ENCODE measurements at regions not wholly inside any gene's neighbourhood (a gene's known extent, or its start where the extent isn't known, plus 50 kb on each side); places are given as distances from the start of the nearest gene placed in this dataset.
A peak's percentile ranks its signal among the peaks of the same experiment; 100 is the strongest.
"Not testable (repeated sequence)": the region's sequence is repeated elsewhere in the genome, so short reads cannot be mapped to it uniquely, and the experiment has no call there.

DNA sequence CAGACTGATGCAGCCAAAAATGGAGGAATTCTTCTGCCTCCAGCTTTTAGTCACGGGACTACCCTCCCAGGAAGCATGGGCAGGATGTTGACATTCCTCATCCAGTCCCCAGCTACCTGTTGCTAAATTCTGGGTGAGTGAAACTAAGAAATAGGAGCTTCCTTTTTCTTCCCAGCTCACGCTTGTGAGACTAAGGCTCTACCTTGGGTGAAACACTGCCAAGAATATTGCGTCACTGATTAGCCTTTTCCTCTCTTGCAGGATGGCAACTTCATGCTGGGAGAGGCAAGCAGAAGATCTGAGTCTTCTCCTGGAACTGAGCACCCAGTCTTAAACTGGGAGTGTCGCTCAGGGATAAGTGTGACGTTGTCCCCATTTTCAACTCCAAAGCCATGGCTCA lies 59.7 kb downstream of the RNU2-63P start:
- not testable (repeated sequence) for H3K4me3 ChIP-seq (ENCODE audit: low read length)
- DNase-seq (ENCODE audit: low read depth), result peak; percentile 55

DNA sequence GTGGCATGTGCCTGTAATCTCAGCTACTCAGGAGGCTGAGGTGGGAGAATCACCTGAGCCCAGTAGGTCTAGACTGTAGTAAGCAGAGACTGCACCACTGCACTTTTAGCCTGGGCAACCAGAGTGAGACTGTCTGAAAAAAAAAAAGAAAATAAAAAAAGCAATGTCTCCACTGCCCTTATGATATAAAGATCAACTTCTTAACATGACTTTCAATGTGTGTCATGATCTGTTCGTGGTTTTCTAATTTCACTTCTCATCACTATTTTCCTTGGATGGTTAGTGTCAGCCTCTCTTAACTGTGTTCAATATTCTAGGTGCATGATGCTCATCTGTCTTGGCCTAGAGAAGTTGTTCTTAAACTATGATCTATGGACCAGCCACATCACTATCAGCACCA lies 67.3 kb downstream of the RNU2-63P start:
- DNase-seq (ENCODE audit: low read depth); H3K4me3 ChIP-seq (ENCODE audit: low read length): not testable (repeated sequence)

DNA sequence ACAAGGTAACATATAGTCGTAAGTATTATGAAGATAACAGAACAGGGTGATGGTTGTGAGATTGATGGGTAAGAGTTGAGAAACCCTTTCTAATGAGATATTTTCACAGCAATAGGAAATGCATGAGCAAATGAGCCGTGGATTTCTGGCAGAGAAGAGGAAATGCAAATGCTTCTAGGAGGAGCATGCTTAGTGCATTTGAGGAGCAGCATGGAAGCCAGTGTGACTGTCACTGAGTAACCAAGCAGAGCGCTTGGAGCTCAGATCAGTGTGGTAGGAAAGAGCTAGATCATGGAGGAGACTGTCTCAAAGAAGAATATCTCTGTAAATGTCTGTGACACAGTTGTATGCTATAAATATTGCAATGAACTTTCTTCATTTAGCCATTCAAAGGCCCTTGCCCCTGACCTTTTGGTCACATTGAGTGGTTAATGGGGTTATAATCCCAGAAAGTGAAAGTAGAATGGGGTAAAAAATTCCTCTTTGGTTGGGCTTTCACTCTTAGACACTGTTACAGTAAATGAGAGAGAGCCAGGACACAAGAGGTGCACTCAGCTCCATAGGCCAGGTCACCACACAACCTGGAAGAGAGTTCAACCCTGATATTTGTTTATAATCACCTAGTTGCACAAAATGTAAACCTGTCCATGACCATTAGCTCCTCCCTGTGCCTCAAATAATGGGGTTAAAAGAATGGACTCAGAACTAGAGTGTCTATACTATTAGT lies 69.5 kb downstream of the RNU2-63P start:
- DNase-seq (ENCODE audit: low read depth); H3K4me3 ChIP-seq (ENCODE audit: low read length): not testable (repeated sequence)

DNA sequence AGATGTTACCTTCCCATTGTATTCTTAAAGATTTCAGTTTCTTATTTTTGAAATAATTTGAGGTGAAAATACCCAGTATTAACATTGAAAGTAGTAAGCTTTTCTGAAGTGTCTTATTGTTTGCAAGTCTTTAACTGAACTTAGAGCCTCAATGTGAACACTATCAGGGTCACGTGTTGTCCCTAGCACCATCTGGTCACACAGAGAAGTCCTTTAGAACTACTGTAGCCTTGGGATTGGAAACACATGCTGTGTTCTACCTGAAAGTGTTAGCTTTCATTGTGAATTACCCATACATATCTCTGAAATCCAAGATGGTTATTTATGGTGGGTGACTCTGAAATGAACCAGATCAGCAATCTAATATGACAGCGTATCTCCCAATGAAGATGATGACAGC lies 77.0 kb downstream of the RNU2-63P start:
- DNase-seq (ENCODE audit: low read depth); H3K4me3 ChIP-seq (ENCODE audit: low read length): not testable (repeated sequence)

DNA sequence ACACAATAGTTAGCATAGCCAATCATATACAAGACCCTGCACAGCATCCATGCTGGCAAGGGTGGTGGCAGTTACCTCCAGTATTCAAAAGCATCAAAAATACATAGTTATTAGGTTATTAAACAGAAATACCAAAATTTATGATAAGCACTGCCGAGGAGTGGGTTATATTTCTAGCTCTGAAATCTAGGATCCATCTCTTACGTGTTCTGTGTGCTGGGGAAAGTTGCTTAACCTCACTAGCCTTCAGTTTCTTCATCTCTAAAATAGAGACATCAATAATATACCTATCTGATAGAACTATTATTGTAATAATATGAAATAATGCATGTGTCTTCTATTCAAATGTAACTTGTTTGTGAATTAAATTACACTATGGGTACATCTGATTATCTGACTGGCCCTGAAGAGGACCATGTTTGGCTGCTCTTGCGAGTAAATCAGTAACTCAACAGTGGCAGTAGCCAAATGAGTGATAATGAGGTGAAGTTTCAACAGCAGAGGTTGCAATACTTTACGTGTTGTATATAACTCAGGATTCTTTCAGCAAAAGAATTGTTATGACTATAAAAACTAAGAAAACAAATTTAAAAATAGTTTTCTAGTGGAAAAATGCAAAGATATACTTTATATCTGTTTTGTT lies 93.5 kb upstream of the RGPD2 start:
- H3K4me3 ChIP-seq (ENCODE audit: low read length); DNase-seq (ENCODE audit: low read depth): not testable (repeated sequence)

DNA sequence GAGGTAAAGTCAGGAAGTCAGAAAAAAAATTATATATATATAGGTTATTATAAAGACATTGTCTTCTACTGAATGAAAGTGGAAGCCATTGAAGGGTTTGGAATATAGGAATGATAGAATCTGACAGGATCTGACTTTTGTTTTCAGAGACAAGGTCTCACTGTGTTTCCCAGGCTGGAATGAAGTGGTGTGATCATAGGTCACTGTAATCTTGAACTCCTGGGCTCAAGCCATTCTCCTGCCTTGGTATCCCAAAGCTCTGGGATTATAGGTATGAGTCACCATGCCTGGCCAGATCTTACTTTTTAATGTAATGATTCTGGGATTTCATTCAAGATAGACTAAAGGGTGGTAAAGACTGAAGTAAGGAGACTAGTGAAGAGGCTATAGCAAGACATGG lies 91.6 kb upstream of the RGPD2 start:
- DNase-seq (ENCODE audit: low read depth); H3K4me3 ChIP-seq (ENCODE audit: low read length): not testable (repeated sequence)

DNA sequence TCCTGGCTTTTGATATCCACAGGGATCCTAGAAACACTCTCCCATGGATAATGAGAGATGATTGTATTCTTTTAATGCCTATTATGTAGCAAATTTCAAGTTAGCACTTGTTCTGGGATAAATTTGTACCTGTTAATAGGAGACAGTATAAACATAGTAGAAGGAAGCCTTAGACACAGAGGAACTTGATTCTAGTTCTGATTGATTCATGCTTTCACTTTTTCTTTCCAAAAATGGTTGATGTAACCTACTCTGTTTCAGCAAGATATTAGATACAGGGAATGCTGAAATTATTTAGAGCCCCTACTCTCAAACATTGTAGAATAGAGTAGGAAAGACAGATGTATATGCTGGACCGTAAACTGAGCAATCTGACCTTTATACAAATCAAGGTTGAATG lies 85.3 kb upstream of the RGPD2 start:
- not testable (repeated sequence) for H3K4me3 ChIP-seq (ENCODE audit: low read length); DNase-seq (ENCODE audit: low read depth)

DNA sequence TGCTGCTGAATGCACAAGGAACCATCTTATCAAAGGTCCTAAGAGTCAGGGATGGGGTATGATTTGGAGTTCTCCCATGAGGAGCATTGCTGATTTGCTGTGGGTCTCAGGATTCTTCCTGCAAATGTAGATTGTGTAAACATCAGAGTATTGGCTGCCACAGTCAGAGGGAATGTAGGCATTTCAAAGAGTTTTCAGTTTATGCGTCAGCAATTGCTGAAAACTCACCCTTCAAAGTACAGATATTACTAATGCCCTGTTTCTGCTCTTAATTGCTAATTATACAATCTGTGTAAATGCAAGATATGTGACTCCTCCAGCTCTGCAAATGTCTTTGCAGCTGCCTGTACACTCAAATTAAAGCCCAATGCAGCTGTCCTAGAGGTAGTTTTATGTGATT lies 83.4 kb upstream of the RGPD2 start:
- H3K4me3 ChIP-seq (ENCODE audit: low read length); DNase-seq (ENCODE audit: low read depth): not testable (repeated sequence)

DNA sequence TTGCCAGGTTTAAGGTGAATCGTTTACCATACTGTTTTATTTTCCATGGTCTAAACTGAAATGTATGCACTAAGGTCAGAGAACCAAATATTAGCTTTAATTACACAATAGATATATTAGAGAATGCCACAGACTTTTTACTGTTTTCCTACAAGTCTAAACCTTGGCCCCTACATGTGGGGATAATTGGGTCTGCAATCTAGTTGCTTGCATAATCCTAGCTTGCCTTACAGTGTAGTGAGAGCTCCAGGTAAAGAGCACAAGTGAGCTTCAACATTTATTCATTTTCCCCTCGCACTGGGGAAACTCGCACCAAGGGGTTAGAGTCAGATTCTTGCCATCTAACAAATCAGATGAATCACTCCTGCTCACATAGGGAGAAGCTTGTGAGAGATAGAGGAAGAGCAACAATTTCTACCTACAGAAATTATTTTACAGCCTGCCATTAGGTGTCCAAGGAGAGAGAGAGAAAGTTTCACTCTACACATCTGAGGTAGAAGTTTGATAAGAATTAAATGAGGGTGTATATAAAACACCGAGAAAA lies 82.0 kb upstream of the RGPD2 start:
- not testable (repeated sequence) for H3K4me3 ChIP-seq (ENCODE audit: low read length); DNase-seq (ENCODE audit: low read depth)

DNA sequence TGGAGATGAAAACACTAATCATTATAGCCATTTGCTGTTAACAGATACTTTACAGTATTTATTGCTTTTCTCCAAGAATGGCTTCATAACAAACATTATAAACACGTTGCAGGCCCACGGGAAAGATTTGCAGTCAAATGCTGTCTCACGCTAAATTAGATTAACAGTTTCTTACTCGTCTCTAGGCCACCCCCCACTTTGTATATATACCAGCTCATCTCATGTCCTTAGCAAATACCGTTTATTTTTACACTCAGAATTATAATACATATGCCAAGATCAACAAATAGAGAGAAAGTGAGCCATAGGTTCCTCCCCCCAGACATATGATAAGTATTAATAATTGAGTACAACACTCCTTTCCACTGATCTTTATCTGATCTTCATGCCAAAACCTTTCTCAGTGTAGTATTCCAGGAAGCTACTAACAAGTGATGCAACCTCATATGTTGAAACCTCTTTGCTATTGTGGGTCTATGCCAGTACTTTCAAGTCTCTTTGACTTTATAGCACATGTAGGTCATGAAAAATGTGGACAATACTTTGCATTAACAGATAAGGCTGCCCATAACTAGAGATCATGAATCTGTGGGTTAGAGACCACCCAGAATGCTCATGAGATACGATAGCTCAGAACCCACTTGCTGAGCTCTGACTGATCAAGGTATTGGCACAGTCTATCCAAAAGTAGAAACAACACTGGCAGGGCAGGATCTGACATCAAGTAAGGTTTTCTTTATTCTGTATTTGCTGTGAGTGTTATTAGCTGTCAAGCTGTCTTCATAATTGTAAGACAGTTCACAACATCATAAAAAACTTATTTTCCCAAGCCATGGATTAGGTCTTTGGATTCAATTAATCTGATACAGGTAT lies 77.9 kb upstream of the RGPD2 start:
- DNase-seq (ENCODE audit: low read depth), result peak; percentile 0
- H3K4me3 ChIP-seq (ENCODE audit: low read length), result not testable (repeated sequence)

DNA sequence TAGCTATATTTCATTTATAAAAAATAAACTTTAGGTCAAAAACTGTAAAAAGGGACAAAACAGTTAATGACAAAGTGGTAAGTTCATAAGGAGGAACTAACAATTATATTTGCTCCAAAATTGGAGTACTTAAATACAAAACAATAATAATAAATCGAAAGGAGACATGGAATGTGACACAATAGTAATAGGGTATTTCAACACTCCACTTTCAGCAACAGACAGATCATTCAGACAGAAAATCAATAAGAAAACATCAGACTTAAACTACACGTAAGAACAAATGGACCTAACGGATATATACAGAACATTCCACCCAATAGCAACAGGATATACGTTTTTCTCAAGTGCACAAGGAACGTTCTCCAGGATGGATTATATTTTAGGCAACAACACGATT lies 58.1 kb upstream of the RGPD2 start:
- not testable (repeated sequence) for H3K4me3 ChIP-seq (ENCODE audit: low read length); DNase-seq (ENCODE audit: low read depth)

All from epithelial cell of esophagus (primary cell).